HEK293T (cell line): ENCODE measurements at regions not wholly inside any gene's neighbourhood (a gene's known extent, or its start where the extent isn't known, plus 50 kb on each side); places are given as distances from the start of the nearest gene placed in this dataset.

Experiments used
- CTCF ChIA-PET: fragments of 350-600 bp; formaldehyde crosslinking; extraction: SDS; loops from one replicate; lab custom pipeline; 2021; ENCODE audit warnings: antibody characterized with exemption, inconsistent platforms; lab: Yijun Ruan, JAX
- POLR2A ChIA-PET: fragments of 350-600 bp; formaldehyde crosslinking; extraction: SDS; loops from one replicate; lab custom pipeline; 2020; ENCODE audit warnings: antibody characterized with exemption, inconsistent platforms; lab: Yijun Ruan, JAX
- DNase-seq: peaks from one replicate; pipeline ENCODE4 v3.0.0; 2012; ENCODE audit warnings: mixed read lengths; ENCODE audit errors: extremely low spot score
- ARNT ChIP-seq: fragments of 450-650 bp; IDR thresholded peaks from 2 replicates; pipeline ENCODE4 v1.6.1; 2017; ENCODE audit warnings: mild to moderate bottlenecking
- BHLHE40 ChIP-seq: fragments of 450-650 bp; IDR thresholded peaks from 2 replicates; pipeline ENCODE4 v1.6.1; 2016; ENCODE audit warnings: mild to moderate bottlenecking, moderate library complexity, borderline replicate concordance
- CTBP1 ChIP-seq: fragments of 450-650 bp; IDR thresholded peaks from 2 replicates; pipeline ENCODE4 v1.6.1; 2016; ENCODE audit warnings: borderline replicate concordance
- ELF4 ChIP-seq: fragments of 450-650 bp; IDR thresholded peaks from 2 replicates; pipeline ENCODE4 v1.6.1; 2017; ENCODE audit warnings: antibody characterized with exemption
- FOXA1 ChIP-seq: fragments of 450-650 bp; IDR thresholded peaks from 2 replicates; pipeline ENCODE4 v1.6.1; 2016; ENCODE audit warnings: mild to moderate bottlenecking
- FOXK2 ChIP-seq: fragments of 450-650 bp; IDR thresholded peaks from 2 replicates; pipeline ENCODE4 v1.6.1; 2016; ENCODE audit warnings: mild to moderate bottlenecking
- FOXM1 ChIP-seq: fragments of 450-650 bp; IDR thresholded peaks from 2 replicates; pipeline ENCODE4 v1.6.1; 2017; ENCODE audit warnings: mild to moderate bottlenecking, borderline replicate concordance
- HDGF ChIP-seq: fragments of 450-650 bp; IDR thresholded peaks from 2 replicates; pipeline ENCODE4 v1.6.1; 2017; ENCODE audit warnings: antibody characterized with exemption, borderline replicate concordance
- L3MBTL2 ChIP-seq: fragments of 450-650 bp; conservative IDR thresholded peaks from 2 replicates; pipeline ENCODE4 v1.6.1; 2016; ENCODE audit warnings: mild to moderate bottlenecking
- LEF1 ChIP-seq: fragments of 450-650 bp; IDR thresholded peaks from 2 replicates; pipeline ENCODE4 v1.6.1; 2017; ENCODE audit warnings: mild to moderate bottlenecking, borderline replicate concordance
- NFRKB ChIP-seq: fragments of 450-650 bp; IDR thresholded peaks from 2 replicates; pipeline ENCODE4 v1.6.1; 2016; ENCODE audit warnings: mild to moderate bottlenecking, moderate library complexity
- PKNOX1 ChIP-seq: fragments of 450-650 bp; IDR thresholded peaks from 2 replicates; pipeline ENCODE4 v1.6.1; 2016
- SP1 ChIP-seq: fragments of 450-650 bp; IDR thresholded peaks from 2 replicates; pipeline ENCODE4 v1.6.1; 2017
- SUZ12 ChIP-seq: fragments of 450-650 bp; IDR thresholded peaks from 2 replicates; pipeline ENCODE4 v1.6.1; 2016; ENCODE audit warnings: mild to moderate bottlenecking
- TARDBP ChIP-seq: fragments of 450-650 bp; IDR thresholded peaks from 2 replicates; pipeline ENCODE4 v1.6.1; 2016
- ZNF384 ChIP-seq: fragments of 450-650 bp; IDR thresholded peaks from 2 replicates; pipeline ENCODE4 v1.6.1; 2016

- DNase-seq = no peak
- POLR2A ChIA-PET = no interaction called here
- CTCF ChIA-PET = no interaction called here
- TF ChIP-seq SUZ12 (no peak), CTBP1 (no peak), SP1 (no peak), FOXM1 (no peak), BHLHE40 (no peak), HDGF (no peak), ARNT (no peak), ELF4 (no peak), ZNF384 (no peak), FOXK2 (no peak)
Observed at GRCh38 chr18:73715210-73715670, 432.4 kb downstream of the FBXO15 start.

- TF ChIP-seq ELF4 (no peak), HDGF (no peak), L3MBTL2 (no peak), FOXA1 (no peak), ARNT (no peak), PKNOX1 (no peak), FOXM1 (no peak), TARDBP (no peak)
- ChIA-PET CTCF (no interaction called here), POLR2A (no interaction called here)
- no peak for DNase-seq
Observed at GRCh38 chr18:73714466-73714865, 433.2 kb downstream of the FBXO15 start.

GRCh38 chr18:73711256-73711655, 436.4 kb downstream of the FBXO15 start:
- ChIA-PET CTCF (no interaction called here), POLR2A (no interaction called here)
- DNase-seq = no peak
- TF ChIP-seq HDGF = no peak
- no peak for TF ChIP-seq FOXM1
- TF ChIP-seq LEF1 = no peak
- no peak for TF ChIP-seq TARDBP
- no peak for TF ChIP-seq FOXA1

- CTCF ChIA-PET = no interaction called here
- DNase-seq = no peak
- POLR2A ChIA-PET = no interaction called here
- no peak for TF ChIP-seq NFRKB
- no peak for TF ChIP-seq TARDBP
- no peak for TF ChIP-seq SUZ12
- TF ChIP-seq BHLHE40 = no peak
- no peak for TF ChIP-seq FOXA1
Observed at GRCh38 chr18:73708591-73708990, 439.0 kb downstream of the FBXO15 start.

- ChIA-PET CTCF (no interaction called here), POLR2A (no interaction called here)
- no peak for TF ChIP-seq ARNT
- no peak for TF ChIP-seq ELF4
- TF ChIP-seq PKNOX1 = no peak
- no peak for TF ChIP-seq TARDBP
- TF ChIP-seq SP1 = no peak
- TF ChIP-seq L3MBTL2 = no peak
- TF ChIP-seq BHLHE40 = no peak
- no peak for TF ChIP-seq FOXK2
- no peak for TF ChIP-seq HDGF
- no peak for TF ChIP-seq FOXA1
- TF ChIP-seq ZNF384 = no peak
- TF ChIP-seq NFRKB = no peak
- no peak for TF ChIP-seq FOXM1
- no peak for TF ChIP-seq LEF1
- TF ChIP-seq CTBP1 = no peak
- TF ChIP-seq SUZ12 = no peak
- no peak for DNase-seq
Observed at GRCh38 chr18:73707035-73707434, 440.6 kb downstream of the FBXO15 start.

- ChIA-PET CTCF (interaction anchor here (0.6 kb wide), 1 partner anchor 83 kb away, joined by 4 read pairs; no protein-coding TSS in a partner anchor), POLR2A (no interaction called here)
- TF ChIP-seq PKNOX1 (no peak), L3MBTL2 (no peak), TARDBP (no peak), SP1 (no peak), NFRKB (no peak), HDGF (no peak), ELF4 (no peak)
- DNase-seq = no peak
Observed at GRCh38 chr18:73697353-73697752, 450.3 kb downstream of the FBXO15 start.

- no peak for DNase-seq
- CTCF ChIA-PET = interaction anchor here (0.6 kb wide), 1 partner anchor 83 kb away, joined by 4 read pairs; no protein-coding TSS in a partner anchor
- POLR2A ChIA-PET = no interaction called here
- TF ChIP-seq ELF4 (no peak), LEF1 (no peak), CTBP1 (no peak), ARNT (no peak), NFRKB (no peak), ZNF384 (no peak), FOXM1 (no peak), SP1 (no peak), PKNOX1 (no peak)
Observed at GRCh38 chr18:73696698-73697097, 450.9 kb downstream of the FBXO15 start.
